ENCODE measurements at regions not wholly inside any gene's neighbourhood (a gene's known extent, or its start where the extent isn't known, plus 50 kb on each side); places are given as distances from the start of the nearest gene placed in this dataset.
"Not testable (repeated sequence)": the region's sequence is repeated elsewhere in the genome, so short reads cannot be mapped to it uniquely, and the experiment has no call there.

- Histone ChIP-seq H3K9me3 (ENCODE audit: insufficient read depth, low read depth, low read length) (no peaks in the 10 kb centered on the region), H2AFZ (ENCODE audit: low read length) (no peak overlapping the region), H3F3A (ENCODE audit: low read depth) (no peaks in the 10 kb centered on the region), H3K79me2 (ENCODE audit: insufficient read depth, low read length) (no peaks in the 10 kb centered on the region), H4K20me1 (ENCODE audit: insufficient read depth, low read length, poor library complexity, severe bottlenecking) (no peaks in the 10 kb centered on the region), H3K4me2 (ENCODE audit: low read depth, low read length, poor library complexity, severe bottlenecking) (no peak overlapping the region), H3K4me1 (ENCODE audit: insufficient read depth, low read length, poor library complexity, severe bottlenecking) (no peaks in the 10 kb centered on the region), H3K4me3 (ENCODE audit: low read length, poor library complexity, severe bottlenecking) (no peak overlapping the region), H3K36me3 (ENCODE audit: insufficient read depth, low read length) (no peaks in the 10 kb centered on the region), H3K9me2 (replicated peaks; ENCODE audit: low read depth, low read length) (no peaks in the 10 kb centered on the region), H3K9ac (ENCODE audit: low read depth, low read length, poor library complexity, severe bottlenecking) (no peak overlapping the region), H3K27me3 (ENCODE audit: insufficient read depth, low read length, poor library complexity, severe bottlenecking) (no peaks in the 10 kb centered on the region)
- TF ChIP-seq EZH2phosphoT487 (IDR thresholded peaks at IDR 0.05; ENCODE audit: borderline replicate concordance), result no peak
- no peak for TF ChIP-seq CTCF (conservative IDR thresholded peaks at IDR 0.05; ENCODE audit: low read length)
These were observed 908.4 kb upstream of the CRIM1 start for GRCh38 chr2:35447215-35447614.

- Histone ChIP-seq H3F3A (ENCODE audit: low read depth) (no peaks in the 10 kb centered on the region), H3K27me3 (ENCODE audit: insufficient read depth, low read length, poor library complexity, severe bottlenecking) (no peaks in the 10 kb centered on the region), H3K9ac (ENCODE audit: low read depth, low read length, poor library complexity, severe bottlenecking) (no peak overlapping the region), H3K9me2 (replicated peaks; ENCODE audit: low read depth, low read length) (no peaks in the 10 kb centered on the region), H3K4me2 (ENCODE audit: low read depth, low read length, poor library complexity, severe bottlenecking) (no peak overlapping the region), H3K4me1 (ENCODE audit: insufficient read depth, low read length, poor library complexity, severe bottlenecking) (no peaks in the 10 kb centered on the region), H3K79me2 (ENCODE audit: insufficient read depth, low read length) (no peaks in the 10 kb centered on the region), H2AFZ (ENCODE audit: low read length) (no peak overlapping the region), H3K9me3 (ENCODE audit: insufficient read depth, low read depth, low read length) (no peaks in the 10 kb centered on the region), H4K20me1 (ENCODE audit: insufficient read depth, low read length, poor library complexity, severe bottlenecking) (no peaks in the 10 kb centered on the region), H3K4me3 (ENCODE audit: low read length, poor library complexity, severe bottlenecking) (no peak overlapping the region), H3K36me3 (ENCODE audit: insufficient read depth, low read length) (no peaks in the 10 kb centered on the region)
- TF ChIP-seq EZH2phosphoT487 (IDR thresholded peaks at IDR 0.05; ENCODE audit: borderline replicate concordance), result no peak
- no peak for TF ChIP-seq CTCF (conservative IDR thresholded peaks at IDR 0.05; ENCODE audit: low read length)
These were observed 912.5 kb upstream of the CRIM1 start for GRCh38 chr2:35443087-35443486.

GRCh38 chr2:35441575-35441974 lies 914.0 kb upstream of the CRIM1 start:
- H3K79me2 ChIP-seq (ENCODE audit: insufficient read depth, low read length); H4K20me1 ChIP-seq (ENCODE audit: insufficient read depth, low read length, poor library complexity, severe bottlenecking); H3K36me3 ChIP-seq (ENCODE audit: insufficient read depth, low read length); H3K4me2 ChIP-seq (ENCODE audit: low read depth, low read length, poor library complexity, severe bottlenecking); H3K9me2 ChIP-seq (replicated peaks; ENCODE audit: low read depth, low read length); H3F3A ChIP-seq (ENCODE audit: low read depth); H3K4me3 ChIP-seq (ENCODE audit: low read length, poor library complexity, severe bottlenecking); H3K9ac ChIP-seq (ENCODE audit: low read depth, low read length, poor library complexity, severe bottlenecking); H3K4me1 ChIP-seq (ENCODE audit: insufficient read depth, low read length, poor library complexity, severe bottlenecking); H2AFZ ChIP-seq (ENCODE audit: low read length); H3K27me3 ChIP-seq (ENCODE audit: insufficient read depth, low read length, poor library complexity, severe bottlenecking); H3K9me3 ChIP-seq (ENCODE audit: insufficient read depth, low read depth, low read length): not testable (repeated sequence)

GRCh38 chr2:35440308-35440707 lies 915.3 kb upstream of the CRIM1 start:
- not testable (repeated sequence) for H2AFZ ChIP-seq (ENCODE audit: low read length); H3K9me3 ChIP-seq (ENCODE audit: insufficient read depth, low read depth, low read length); H3K4me1 ChIP-seq (ENCODE audit: insufficient read depth, low read length, poor library complexity, severe bottlenecking)

GRCh38 chr2:35436893-35437292 lies 918.7 kb upstream of the CRIM1 start:
- not testable (repeated sequence) for H3F3A ChIP-seq (ENCODE audit: low read depth); H3K9me2 ChIP-seq (replicated peaks; ENCODE audit: low read depth, low read length); H3K79me2 ChIP-seq (ENCODE audit: insufficient read depth, low read length); H3K27me3 ChIP-seq (ENCODE audit: insufficient read depth, low read length, poor library complexity, severe bottlenecking); H3K9ac ChIP-seq (ENCODE audit: low read depth, low read length, poor library complexity, severe bottlenecking); H3K4me2 ChIP-seq (ENCODE audit: low read depth, low read length, poor library complexity, severe bottlenecking); H2AFZ ChIP-seq (ENCODE audit: low read length); H4K20me1 ChIP-seq (ENCODE audit: insufficient read depth, low read length, poor library complexity, severe bottlenecking); H3K4me3 ChIP-seq (ENCODE audit: low read length, poor library complexity, severe bottlenecking); H3K9me3 ChIP-seq (ENCODE audit: insufficient read depth, low read depth, low read length); H3K36me3 ChIP-seq (ENCODE audit: insufficient read depth, low read length); H3K4me1 ChIP-seq (ENCODE audit: insufficient read depth, low read length, poor library complexity, severe bottlenecking)

More at GRCh38 chr2:35440308-35440707, 915.3 kb upstream of the CRIM1 start:
- H3K9me2 ChIP-seq (replicated peaks; ENCODE audit: low read depth, low read length); H3K4me3 ChIP-seq (ENCODE audit: low read length, poor library complexity, severe bottlenecking); H3K9ac ChIP-seq (ENCODE audit: low read depth, low read length, poor library complexity, severe bottlenecking); H4K20me1 ChIP-seq (ENCODE audit: insufficient read depth, low read length, poor library complexity, severe bottlenecking); H3K4me2 ChIP-seq (ENCODE audit: low read depth, low read length, poor library complexity, severe bottlenecking); H3K36me3 ChIP-seq (ENCODE audit: insufficient read depth, low read length); H3F3A ChIP-seq (ENCODE audit: low read depth); H3K27me3 ChIP-seq (ENCODE audit: insufficient read depth, low read length, poor library complexity, severe bottlenecking); H3K79me2 ChIP-seq (ENCODE audit: insufficient read depth, low read length): not testable (repeated sequence)
